LNCAP (cell line): ENCODE measurements at regions not wholly inside any gene's neighbourhood (a gene's known extent, or its start where the extent isn't known, plus 50 kb on each side); places are given as distances from the start of the nearest gene placed in this dataset.

Experiments
- CTCF ChIP-seq: fragments of 450-650 bp; IDR thresholded peaks from 2 replicates; pipeline ENCODE4 v1.5.1; 2017; ENCODE audit warnings: mild to moderate bottlenecking

DNA sequence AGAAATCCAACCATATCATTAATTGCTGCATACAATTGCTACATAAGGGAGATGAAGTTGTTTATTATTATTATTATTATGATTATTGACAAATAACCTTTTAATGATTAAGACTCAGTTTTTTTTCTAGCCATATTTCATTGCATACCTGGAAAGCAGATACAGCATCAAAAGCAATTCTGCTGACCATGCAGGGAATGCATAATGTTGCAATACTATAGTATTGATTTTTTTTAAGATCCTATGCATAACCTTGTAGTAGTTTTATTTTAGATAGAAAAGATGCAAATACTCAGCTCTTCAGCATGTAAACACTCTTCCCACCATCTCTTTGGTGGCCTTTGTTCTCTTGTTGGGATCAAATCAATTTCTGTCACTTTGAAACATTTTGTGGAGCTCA is 300.9 kb upstream of the MAP3K7 start:
- no peak for TF ChIP-seq CTCF

GRCh38 chr6:90885611-90886056 is 298.8 kb upstream of the MAP3K7 start:
- no peak for TF ChIP-seq CTCF

DNA sequence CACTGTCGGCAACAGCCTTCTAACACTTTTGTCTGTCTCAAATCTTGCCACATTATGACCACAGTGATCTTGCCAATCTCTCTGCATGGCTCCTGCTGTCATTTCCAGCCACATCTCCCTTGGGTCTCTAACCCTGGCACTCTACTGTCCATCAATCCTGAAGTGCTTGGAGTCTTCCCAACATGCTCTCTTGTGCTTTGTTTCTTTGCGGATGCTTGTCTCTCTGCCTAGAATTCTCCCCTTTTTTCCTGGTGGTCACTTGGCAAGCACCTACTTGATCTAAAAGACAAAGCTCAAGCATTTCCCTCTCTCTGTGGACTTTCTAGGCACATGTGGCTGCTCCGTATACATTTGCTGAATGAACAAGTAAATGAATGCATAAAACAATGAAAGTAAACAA is 290.7 kb upstream of the MAP3K7 start:
- no peak for TF ChIP-seq CTCF

GRCh38 chr6:90874931-90875330 is 288.1 kb upstream of the MAP3K7 start:
- no peak for TF ChIP-seq CTCF

- no peak for TF ChIP-seq CTCF
Observed at GRCh38 chr6:90872981-90873380, 286.1 kb upstream of the MAP3K7 start.

DNA sequence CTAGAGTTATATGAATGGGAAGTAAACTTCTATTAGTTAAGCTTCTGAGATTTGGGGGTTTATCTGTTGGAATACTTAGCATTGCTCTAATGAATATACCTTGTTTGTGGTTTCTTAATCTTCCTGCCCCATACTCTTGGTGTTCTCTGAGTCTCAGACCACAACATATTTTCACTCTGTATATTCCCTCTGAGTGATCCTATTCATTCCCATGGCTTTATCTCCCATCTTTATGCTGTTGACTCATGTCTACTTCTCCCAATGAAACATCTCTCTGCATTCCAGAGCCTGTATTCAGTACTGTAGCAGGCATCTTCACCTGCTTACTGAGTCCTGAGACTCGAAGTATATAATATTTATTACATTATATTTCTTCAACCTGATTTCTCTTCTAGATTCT is 283.7 kb upstream of the MAP3K7 start:
- no peak for TF ChIP-seq CTCF

GRCh38 chr6:90868656-90869055 is 281.8 kb upstream of the MAP3K7 start:
- TF ChIP-seq CTCF: no peak

- TF ChIP-seq CTCF: no peak
Observed at GRCh38 chr6:90868256-90868655, 281.4 kb upstream of the MAP3K7 start.
